DOHH2 (cell line): ENCODE measurements at regions not wholly inside any gene's neighbourhood (a gene's known extent, or its start where the extent isn't known, plus 50 kb on each side); places are given as distances from the start of the nearest gene placed in this dataset.

ENCODE experiments used
- CTCF ChIP-seq: fragments of 200-600 bp; sonication (generic); IDR thresholded peaks from one replicate; pipeline ENCODE4 v1.5.1; 2014; ENCODE audit warnings: antibody characterized with exemption, mild to moderate bottlenecking, low read depth, low read length; ENCODE audit not compliant: poor library complexity, severe bottlenecking
- EZH2phosphoT487 ChIP-seq: fragments of 200-600 bp; sonication (generic); IDR thresholded peaks from 2 replicates; pipeline ENCODE4 v1.6.1; 2017; ENCODE audit warnings: borderline replicate concordance, mild to moderate bottlenecking, antibody characterized with exemption, low read length, moderate library complexity, mixed read lengths

- TF ChIP-seq EZH2phosphoT487 (no peak), CTCF (no peak)
Measured at GRCh38 chr10:32159264-32159663, 103.0 kb upstream of the KIF5B start.
